ENCODE measurements at regions not wholly inside any gene's neighbourhood (a gene's known extent, or its start where the extent isn't known, plus 50 kb on each side); places are given as distances from the start of the nearest gene placed in this dataset.

DNA sequence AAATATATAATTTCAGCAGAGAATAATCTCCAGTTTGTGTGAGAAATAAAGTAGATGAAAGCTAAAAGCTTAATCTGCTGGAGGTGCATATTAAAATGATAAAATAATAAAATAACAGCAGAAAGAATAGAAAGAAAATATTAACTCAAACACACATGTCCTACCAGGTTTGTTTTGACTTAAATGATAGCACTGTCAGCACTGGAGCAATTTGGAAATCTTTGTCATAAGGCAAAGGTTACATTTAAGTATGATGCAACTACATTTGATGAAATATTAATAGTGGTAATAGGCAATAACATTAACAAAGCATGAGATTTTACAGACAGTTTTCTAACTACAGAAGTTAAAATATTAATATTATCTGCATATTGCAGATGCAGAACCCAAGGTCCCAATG, 2380.1 kb downstream of the PCDH9 start:
- no TSS peak for BruUV-seq (replicated peaks)
- no peak overlapping the region for H3K4me3 ChIP-seq (replicated peaks in 1 of 3; ENCODE audit: insufficient read depth in 1 of 3, low read depth in 1 of 3, low read length in 3 of 3)
- POLR2A ChIA-PET = no interaction called here

More for the DNA sequence above, 2380.1 kb downstream of the PCDH9 start:
- DNase-seq (ENCODE audit: low read depth, low spot score) (no peak), FAIRE-seq (peak; percentile 33)
- Histone ChIP-seq H3K9me1 (replicated peaks; ENCODE audit: control insufficient read depth, extremely low read depth, insufficient read depth, low read length) (no peaks in the 10 kb centered on the region), H3K9ac (replicated peaks; ENCODE audit: extremely low read depth, insufficient read depth, low read length) (no peak overlapping the region), H3K27ac (ENCODE audit: insufficient read depth, low read depth, low read length) (no peak overlapping the region), H3K27me3 (ENCODE audit: control insufficient read depth in 2 of 2, insufficient read depth in 2 of 2, low read length in 2 of 2) (no peaks in the 10 kb centered on the region), H3K4me1 (ENCODE audit: control insufficient read depth, extremely low read depth, insufficient read depth, low read length) (no peaks in the 10 kb centered on the region), H3K79me2 (ENCODE audit: control insufficient read depth, insufficient read depth, low read length) (no peaks in the 10 kb centered on the region), H2AFZ (ENCODE audit: low read depth, low read length) (no peak overlapping the region), H3K4me2 (ENCODE audit: insufficient read depth, low read length) (no peak overlapping the region), H3K9me3 (replicated peaks; ENCODE audit: control insufficient read depth, insufficient read depth, low read length) (no peaks in the 10 kb centered on the region), H4K20me1 (replicated peaks; ENCODE audit: control insufficient read depth, extremely low read depth, insufficient read depth, low read length) (no peaks in the 10 kb centered on the region), H3K36me3 (ENCODE audit: control insufficient read depth in 2 of 2, extremely low read depth in 1 of 2, insufficient read depth in 2 of 2, low read length in 2 of 2) (no peaks in the 10 kb centered on the region)
- dilution Hi-C loops (cut with MboI; ENCODE audit: extremely low pct_ligation_motif_present, low sequenced_read_pairs) (no loop called here), intact Hi-C loops (cut with micrococcal nuclease) (no loop called here)
- no peak for TF ChIP-seq CTCF (IDR thresholded peaks at IDR 0.05; ENCODE audit: extremely low read depth in 1 of 2, insufficient read depth in 1 of 2, low read depth in 1 of 2, low read length in 2 of 2)
- no peak for TF ChIP-seq EZH2 (IDR thresholded peaks at IDR 0.05; ENCODE audit: borderline replicate concordance, low read depth, low read length, severe bottlenecking)
- TF ChIP-seq MAX (IDR thresholded peaks at IDR 0.05; ENCODE audit: insufficient read depth, insufficient read length) = no peak
- TF ChIP-seq GATA2 (IDR thresholded peaks at IDR 0.05; ENCODE audit: insufficient read depth, insufficient read length, low read depth, low read length) = no peak
- TF ChIP-seq FOS (IDR thresholded peaks at IDR 0.05; ENCODE audit: borderline replicate concordance, insufficient read depth, low read length) = no peak
- TF ChIP-seq JUN (IDR thresholded peaks at IDR 0.05; ENCODE audit: borderline replicate concordance, insufficient read depth, insufficient read length, low read depth) = no peak
- TF ChIP-seq POLR2A (IDR thresholded peaks at IDR 0.05; ENCODE audit: low read depth, low read length) = no peak
- no peak for TF ChIP-seq POLR2AphosphoS5 (IDR thresholded peaks at IDR 0.05; ENCODE audit: insufficient read depth, low read depth, low read length)
- no peak for TF ChIP-seq MYC (IDR thresholded peaks at IDR 0.05; ENCODE audit: low read depth, low read length)
- CTCF ChIA-PET = interaction anchor here (1.3 kb wide), 1 partner anchor 9 kb away, joined by 5 read pairs; no protein-coding TSS in a partner anchor

Measured in endothelial cell of umbilical vein (primary cell).